Neural cell (in vitro differentiated cells): ENCODE measurements at regions not wholly inside any gene's neighbourhood (a gene's known extent, or its start where the extent isn't known, plus 50 kb on each side); places are given as distances from the start of the nearest gene placed in this dataset.

Experiments used
- H2AFZ ChIP-seq: fragments of 200-600, 300-800 bp; sonication (generic), shearing (Covaris generic); 2 replicates; pipeline ENCODE4 v1.6.0; 2014; ENCODE audit warnings: low read depth, mild to moderate bottlenecking, antibody characterized with exemption, low read length, moderate library complexity
- H3F3A ChIP-seq: fragments of 200-600 bp; shearing (Covaris generic); 2 replicates; pipeline ENCODE4 v1.6.1; 2016; ENCODE audit warnings: mild to moderate bottlenecking, moderate library complexity, mixed read lengths, antibody characterized with exemption, low read length; ENCODE audit not compliant: insufficient read depth, poor library complexity, severe bottlenecking
- H3K27ac ChIP-seq: fragments of 200-600, 300-800 bp; sonication (generic), shearing (Covaris generic); 2 replicates; pipeline ENCODE4 v1.5.1; 2014; ENCODE audit warnings: mild to moderate bottlenecking, low read length, moderate library complexity
- H3K27me3 ChIP-seq: fragments of 300-800, 200-600 bp; sonication (generic), shearing (Covaris generic); 2 replicates; pipeline ENCODE4 v1.6.0; 2014; ENCODE audit warnings: mild to moderate bottlenecking, low read depth, low read length, moderate library complexity; ENCODE audit not compliant: insufficient read depth
- H3K36me3 ChIP-seq: fragments of 300-800, 200-600 bp; sonication (generic), shearing (Covaris generic); 2 replicates; pipeline ENCODE4 v1.5.1; 2014; ENCODE audit warnings: mild to moderate bottlenecking, antibody characterized with exemption, low read length, moderate library complexity; ENCODE audit not compliant: insufficient read depth
- H3K4me2 ChIP-seq: fragments of 300-800, 200-600 bp; sonication (generic), shearing (Covaris generic); 2 replicates; pipeline ENCODE4 v1.6.0; 2014; ENCODE audit warnings: mild to moderate bottlenecking, low read length
- H3K4me3 ChIP-seq: fragments of 300-800, 200-600 bp; sonication (generic), shearing (Covaris generic); 2 replicates; pipeline ENCODE4 v1.5.1; 2014; ENCODE audit warnings: mild to moderate bottlenecking, low read length, moderate library complexity
- H3K79me2 ChIP-seq: fragments of 200-600 bp; shearing (Covaris generic); replicated peaks from 2 replicates; pipeline ENCODE4 v1.6.0; 2014; ENCODE audit warnings: mild to moderate bottlenecking, low read length, moderate library complexity; ENCODE audit not compliant: insufficient read depth
- H3K9ac ChIP-seq: fragments of 300-800, 200-600 bp; sonication (generic), shearing (Covaris generic); 2 replicates; pipeline ENCODE4 v1.6.1; 2016; ENCODE audit warnings: mild to moderate bottlenecking, low read length, mixed read lengths
- H3K9me2 ChIP-seq: fragments of 200-600 bp; shearing (Covaris generic); 2 replicates; pipeline ENCODE4 v1.6.1; 2016; ENCODE audit warnings: mild to moderate bottlenecking, low read length, mixed read lengths; ENCODE audit not compliant: insufficient read depth
- H3K9me3 ChIP-seq: fragments of 200-600, 300-800 bp; sonication (generic), shearing (Covaris generic); 2 replicates; pipeline ENCODE4 v1.6.1; 2016; ENCODE audit warnings: mild to moderate bottlenecking, mixed run types, low read length, moderate library complexity, mixed read lengths
- H4K20me1 ChIP-seq: fragments of 200-600 bp; shearing (Covaris generic); 2 replicates; pipeline ENCODE4 v1.6.1; 2016; ENCODE audit warnings: mild to moderate bottlenecking, mixed run types; ENCODE audit not compliant: insufficient read depth
- CTCF ChIP-seq: fragments of 450-650 bp; IDR thresholded peaks from 2 replicates; pipeline ENCODE4 v1.5.1; 2014; ENCODE audit warnings: antibody characterized with exemption, mild to moderate bottlenecking, moderate library complexity; ENCODE audit not compliant: poor library complexity, severe bottlenecking
- EP300 ChIP-seq: fragments of 450-650 bp; conservative IDR thresholded peaks from 2 replicates; pipeline ENCODE4 v1.6.1; 2014; ENCODE audit warnings: antibody characterized with exemption, mild to moderate bottlenecking, moderate library complexity; ENCODE audit not compliant: poor library complexity, severe bottlenecking
- EZH2 ChIP-seq: fragments of 200-600, 300-800 bp; shearing (Covaris generic), sonication (generic); IDR thresholded peaks from 2 replicates; pipeline ENCODE4 v1.6.1; 2014; ENCODE audit warnings: antibody characterized with exemption, low read length, borderline replicate concordance, mild to moderate bottlenecking; ENCODE audit not compliant: insufficient read depth, poor library complexity, severe bottlenecking
- MXI1 ChIP-seq: fragments of 450-650 bp; conservative IDR thresholded peaks from 2 replicates; pipeline ENCODE4 v1.6.1; 2014; ENCODE audit warnings: antibody characterized with exemption, mild to moderate bottlenecking; ENCODE audit not compliant: poor library complexity, severe bottlenecking
- POLR2AphosphoS5 ChIP-seq: IDR thresholded peaks from 2 replicates; pipeline ENCODE4 v1.6.1; 2012
- RAD21 ChIP-seq: fragments of 450-650 bp; conservative IDR thresholded peaks from 2 replicates; pipeline ENCODE4 v1.6.1; 2014; ENCODE audit warnings: antibody characterized with exemption, mild to moderate bottlenecking, moderate library complexity
- REST ChIP-seq: IDR thresholded peaks from 2 replicates; pipeline ENCODE4 v1.6.1; 2012; ENCODE audit warnings: borderline replicate concordance
- SMC3 ChIP-seq: fragments of 450-650 bp; conservative IDR thresholded peaks from 2 replicates; pipeline ENCODE4 v1.6.1; 2014; ENCODE audit warnings: antibody characterized with exemption, mild to moderate bottlenecking, moderate library complexity; ENCODE audit not compliant: poor library complexity
- TAF1 ChIP-seq: IDR thresholded peaks from 2 replicates; pipeline ENCODE4 v1.6.1; 2012; ENCODE audit warnings: low read depth

- no peak overlapping the region for H3K9ac ChIP-seq
- no peaks in the 10 kb centered on the region for H3K9me2 ChIP-seq
- no peaks in the 10 kb centered on the region for H3K36me3 ChIP-seq
- H4K20me1 ChIP-seq, result no peaks in the 10 kb centered on the region
- H3K4me3 ChIP-seq, result no peak overlapping the region
- no peaks in the 10 kb centered on the region for H3K79me2 ChIP-seq
- peaks cover 34% of the 10 kb centered on the region for H3K27me3 ChIP-seq
- no peak overlapping the region for H3K27ac ChIP-seq
- no peaks in the 10 kb centered on the region for H3F3A ChIP-seq
- no peak overlapping the region for H2AFZ ChIP-seq
- no peaks in the 10 kb centered on the region for H3K9me3 ChIP-seq
- H3K4me2 ChIP-seq, result no peak overlapping the region
- no peak for TF ChIP-seq REST
- TF ChIP-seq RAD21, result no peak
- no peak for TF ChIP-seq POLR2AphosphoS5
- TF ChIP-seq TAF1, result no peak
- no peak for TF ChIP-seq EP300
- no peak for TF ChIP-seq MXI1
- TF ChIP-seq SMC3, result no peak
- TF ChIP-seq CTCF, result no peak
- TF ChIP-seq EZH2, result no peak
Measured at GRCh38 chr7:128161466-128162125, 79.5 kb upstream of the LEP start.

GRCh38 chr7:128162666-128163065, 78.4 kb upstream of the LEP start:
- Histone ChIP-seq H3K36me3 (no peaks in the 10 kb centered on the region), H3K9me3 (no peaks in the 10 kb centered on the region), H3F3A (no peaks in the 10 kb centered on the region), H3K79me2 (no peaks in the 10 kb centered on the region), H3K4me2 (no peak overlapping the region), H3K4me3 (no peak overlapping the region), H3K9ac (no peak overlapping the region), H3K27me3 (peaks cover 42% of the 10 kb centered on the region), H3K27ac (no peak overlapping the region), H3K9me2 (no peaks in the 10 kb centered on the region), H4K20me1 (no peaks in the 10 kb centered on the region), H2AFZ (no peak overlapping the region)
- no peak for TF ChIP-seq EZH2
- TF ChIP-seq TAF1, result no peak
- no peak for TF ChIP-seq RAD21
- TF ChIP-seq REST, result no peak
- no peak for TF ChIP-seq CTCF
- TF ChIP-seq EP300, result no peak
- no peak for TF ChIP-seq MXI1
- TF ChIP-seq SMC3, result no peak
- TF ChIP-seq POLR2AphosphoS5, result no peak
